HG03571 (cell line): ENCODE measurements at regions not wholly inside any gene's neighbourhood (a gene's known extent, or its start where the extent isn't known, plus 50 kb on each side); places are given as distances from the start of the nearest gene placed in this dataset.
A peak's percentile ranks its signal among the peaks of the same experiment; 100 is the strongest.

Experiments used
- ATAC-seq: cut with Tn5 transposase; IDR thresholded peaks from one replicate; pipeline ENCODE4 v1.9.1; 2021; ENCODE audit not compliant: unreplicated experiment

GRCh38 chr2:34371711-34372110 lies 772.6 kb upstream of the FAM98A start:
- no peak for ATAC-seq

DNA sequence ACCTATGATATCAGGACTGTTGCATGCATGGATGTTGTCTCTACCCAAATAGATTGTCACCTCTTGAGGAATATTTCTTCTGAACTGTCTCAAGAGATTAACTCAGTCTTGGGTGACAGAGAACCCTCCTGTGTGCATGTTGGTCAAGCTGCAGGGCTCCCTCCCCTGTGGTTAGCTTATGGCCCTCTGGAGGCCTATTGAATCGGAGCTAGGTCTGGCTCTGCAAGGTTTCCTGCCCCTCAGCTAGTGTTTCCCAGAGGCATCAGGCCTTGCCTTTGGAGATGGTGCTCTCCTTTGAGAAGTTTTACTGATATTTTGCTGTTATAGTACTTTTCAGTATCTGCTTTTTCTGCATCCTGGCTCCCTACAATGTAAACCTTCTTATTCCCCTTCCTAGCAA lies 769.2 kb upstream of the FAM98A start:
- ATAC-seq = no peak

- no peak for ATAC-seq
These were observed 766.8 kb upstream of the FAM98A start for GRCh38 chr2:34365932-34366331.

DNA sequence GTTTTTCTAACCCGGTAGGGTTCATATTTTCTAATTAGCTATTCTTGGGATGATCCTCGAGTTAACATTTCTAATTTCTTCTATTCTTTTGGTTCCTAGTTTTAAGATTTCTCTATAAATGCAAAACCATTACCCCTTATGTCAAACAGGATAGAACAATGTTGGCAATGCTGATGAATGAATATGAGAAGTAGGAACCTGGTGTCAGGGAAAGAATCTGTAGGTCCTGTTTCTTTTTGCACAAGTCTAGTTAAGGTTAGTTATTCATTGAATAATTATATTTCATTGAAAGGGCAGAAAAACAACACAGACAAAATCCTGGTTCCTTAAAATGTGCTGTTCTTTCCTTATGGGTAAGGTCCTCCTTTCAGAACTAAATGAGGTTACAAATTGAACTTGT lies 766.4 kb upstream of the FAM98A start:
- ATAC-seq = no peak

DNA sequence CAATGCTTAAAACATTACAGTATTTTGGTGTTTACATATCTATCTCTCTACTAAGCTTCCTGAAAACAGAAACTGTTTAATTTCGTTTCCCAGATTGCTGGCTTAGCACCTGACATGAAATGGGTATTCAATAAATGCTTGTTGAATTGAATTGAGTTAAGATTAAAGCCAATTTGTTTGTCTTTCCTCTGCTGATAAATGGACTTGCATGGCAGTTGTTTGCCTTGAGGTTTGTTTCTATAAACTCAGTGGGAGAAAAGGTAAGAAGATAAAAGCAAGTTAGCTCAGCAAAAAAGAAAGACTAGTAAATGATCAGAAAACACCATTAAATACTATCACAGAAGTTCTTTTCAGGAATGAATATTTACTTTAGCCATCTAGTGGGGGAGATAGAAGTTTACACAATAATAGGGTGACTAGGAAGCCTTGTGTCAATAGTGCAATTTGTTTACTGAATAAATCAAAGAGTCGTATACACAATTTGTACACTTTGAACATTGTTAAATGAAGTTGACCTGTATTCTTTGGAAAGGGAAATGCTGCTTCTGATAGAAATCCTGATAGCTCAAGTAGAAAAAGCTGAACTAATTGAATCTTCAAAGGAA lies 754.5 kb upstream of the FAM98A start:
- ATAC-seq = no peak

DNA sequence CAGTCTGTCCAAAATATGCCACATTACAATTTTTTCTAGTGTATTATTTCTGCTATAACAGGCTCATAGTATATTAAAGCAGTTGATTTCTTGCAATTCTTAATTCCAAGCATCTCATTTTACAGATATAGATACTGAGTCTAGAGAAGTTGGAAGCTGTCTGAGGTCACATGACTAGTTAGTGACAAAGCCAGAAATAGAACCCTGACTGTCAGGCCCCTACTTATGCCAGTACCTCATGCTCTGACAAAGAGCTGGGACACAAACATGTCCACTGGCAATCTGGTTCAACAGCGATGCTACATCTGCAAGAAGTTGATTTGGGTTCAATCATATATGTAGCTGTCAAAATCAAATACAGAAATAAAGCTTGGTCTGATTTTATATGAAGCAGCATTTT lies 750.4 kb upstream of the FAM98A start:
- ATAC-seq = no peak

DNA sequence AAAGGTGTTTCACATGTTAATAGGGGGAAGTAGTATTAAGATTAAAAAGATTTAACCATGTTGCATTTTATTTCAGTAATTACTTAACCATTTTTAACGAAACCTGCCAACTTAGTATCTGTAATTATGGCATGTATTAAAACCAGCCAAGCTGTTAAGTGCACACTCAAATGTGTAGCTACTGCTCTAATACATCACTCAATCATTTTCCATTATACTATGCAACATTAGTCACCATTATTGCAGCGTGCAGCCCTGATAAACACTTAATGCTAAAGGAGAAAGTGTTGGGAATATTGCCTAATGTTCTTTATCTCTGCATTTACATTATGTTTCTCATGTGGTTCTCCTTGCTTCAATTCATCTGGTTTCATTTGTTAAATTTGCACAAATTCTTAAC lies 745.9 kb upstream of the FAM98A start:
- ATAC-seq = no peak

- no peak for ATAC-seq
These were observed 741.2 kb upstream of the FAM98A start for GRCh38 chr2:34340307-34340706.

DNA sequence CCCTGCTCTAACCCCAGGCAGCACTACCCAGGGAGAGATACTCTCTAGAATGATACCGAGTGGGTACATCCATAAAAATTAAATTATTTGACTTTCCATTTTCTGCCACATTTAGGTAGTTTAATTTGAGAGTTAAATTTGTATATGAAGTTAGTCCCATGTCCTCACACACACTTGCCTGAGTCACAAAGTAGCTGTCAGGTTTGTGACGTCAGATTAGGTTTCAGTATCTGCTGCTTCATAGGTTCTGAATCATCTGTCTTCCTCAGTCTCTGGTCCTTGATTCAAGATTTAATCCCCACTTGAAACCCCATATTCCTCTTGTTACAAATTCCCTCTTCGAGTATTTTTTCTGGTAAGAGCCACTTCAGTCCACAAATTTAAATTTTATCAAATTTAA lies 738.6 kb upstream of the FAM98A start:
- ATAC-seq = no peak

- ATAC-seq = no peak
These were observed 733.7 kb upstream of the FAM98A start for GRCh38 chr2:34332813-34333212.

GRCh38 chr2:34320056-34320455 lies 721.0 kb upstream of the FAM98A start:
- no peak for ATAC-seq

GRCh38 chr2:34317797-34318196 lies 718.7 kb upstream of the FAM98A start:
- no peak for ATAC-seq

DNA sequence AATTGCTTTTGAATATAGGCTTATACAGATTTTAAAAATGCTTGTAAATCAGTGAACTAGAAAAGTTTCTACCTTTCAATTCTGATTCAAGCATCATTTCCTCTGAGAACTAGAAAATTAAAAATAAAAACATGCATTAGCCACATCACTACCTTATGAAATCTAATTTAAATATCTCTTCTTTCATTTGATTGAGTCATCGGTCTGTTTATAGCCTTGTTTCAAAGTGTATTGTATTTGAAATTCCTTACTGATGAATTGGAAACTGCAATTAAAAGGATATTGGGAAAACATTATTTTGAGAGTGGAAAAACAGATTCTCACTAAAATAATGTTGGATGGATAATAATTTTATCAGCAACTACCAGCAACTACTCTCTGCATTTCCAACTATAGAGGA lies 717.7 kb upstream of the FAM98A start:
- ATAC-seq = no peak

- ATAC-seq = no peak
These were observed 712.7 kb upstream of the FAM98A start for GRCh38 chr2:34311816-34312215.

- no peak for ATAC-seq
These were observed 709.0 kb upstream of the FAM98A start for GRCh38 chr2:34308140-34308539.

GRCh38 chr2:34307636-34308035 lies 708.5 kb upstream of the FAM98A start:
- ATAC-seq = no peak

- ATAC-seq = no peak
These were observed 707.6 kb upstream of the FAM98A start for GRCh38 chr2:34306745-34307144.

GRCh38 chr2:34305587-34305986 lies 706.5 kb upstream of the FAM98A start:
- no peak for ATAC-seq

GRCh38 chr2:34294961-34295360 lies 695.9 kb upstream of the FAM98A start:
- ATAC-seq = no peak

DNA sequence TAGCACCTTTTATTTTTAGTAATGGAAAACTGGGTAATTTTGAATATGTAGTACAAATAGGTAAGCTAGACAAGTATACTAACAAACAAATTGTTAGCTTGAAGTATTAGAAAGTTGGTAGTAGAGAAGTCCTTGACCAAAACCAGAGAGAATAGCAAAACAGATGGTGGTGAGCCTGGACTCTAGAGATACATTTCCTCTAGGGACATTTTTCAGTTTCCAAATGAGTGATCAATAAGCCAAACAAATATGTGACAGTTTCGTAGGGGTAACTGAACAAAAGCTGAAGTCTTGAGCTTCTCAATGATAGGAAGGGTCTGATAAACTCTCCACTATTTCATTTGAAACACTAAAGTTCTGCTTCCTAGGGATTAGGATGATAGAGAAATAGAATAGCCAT lies 692.0 kb upstream of the FAM98A start:
- ATAC-seq = peak; percentile 92

- no peak for ATAC-seq
These were observed 688.9 kb upstream of the FAM98A start for GRCh38 chr2:34288016-34288415.

GRCh38 chr2:34280606-34281005 lies 681.5 kb upstream of the FAM98A start:
- ATAC-seq = no peak

DNA sequence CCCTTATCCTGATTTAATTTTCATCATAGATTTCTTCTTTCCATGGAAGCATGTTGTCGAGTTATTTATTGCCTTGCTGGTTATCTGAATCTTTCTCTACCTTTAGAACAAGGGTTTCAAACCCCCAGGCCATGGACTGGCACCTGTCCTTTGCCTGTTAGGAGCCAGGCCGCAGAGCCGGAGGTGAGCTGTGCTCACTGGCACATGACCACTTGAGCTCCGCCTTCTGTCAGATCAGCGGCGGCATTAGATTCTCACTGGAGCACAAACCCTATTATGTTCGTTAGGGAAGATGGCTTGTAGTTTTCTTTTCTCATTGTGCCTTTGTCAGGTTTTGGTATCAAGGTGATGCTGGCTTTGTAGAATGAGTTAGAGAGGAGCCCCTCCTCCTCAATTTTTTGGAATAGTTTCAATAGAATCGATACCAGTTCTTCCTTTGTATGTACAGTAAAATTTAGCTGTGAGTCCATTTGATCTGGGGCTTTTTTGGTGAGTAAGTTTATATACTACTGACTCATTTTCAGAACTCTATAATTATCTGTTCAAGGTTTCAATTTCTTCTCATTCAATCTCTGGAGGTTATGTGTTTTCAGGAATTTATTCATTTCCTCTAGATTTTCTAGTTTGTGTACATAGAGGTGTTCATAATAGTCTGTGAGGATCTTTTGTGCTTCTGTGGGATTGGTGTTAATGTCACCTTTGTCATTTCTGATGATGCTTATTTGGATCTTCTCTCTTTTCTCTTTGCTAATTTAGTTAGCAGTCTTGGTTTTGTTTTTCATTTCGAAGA lies 668.0 kb upstream of the FAM98A start:
- peak; percentile 95 for ATAC-seq
